M059J (cell line): ENCODE measurements at regions not wholly inside any gene's neighbourhood (a gene's known extent, or its start where the extent isn't known, plus 50 kb on each side); places are given as distances from the start of the nearest gene placed in this dataset.

Experiments used
- DNase-seq: peaks from one replicate; pipeline ENCODE4 v3.0.0-alpha.2; 2012; ENCODE audit warnings: low read depth

DNA sequence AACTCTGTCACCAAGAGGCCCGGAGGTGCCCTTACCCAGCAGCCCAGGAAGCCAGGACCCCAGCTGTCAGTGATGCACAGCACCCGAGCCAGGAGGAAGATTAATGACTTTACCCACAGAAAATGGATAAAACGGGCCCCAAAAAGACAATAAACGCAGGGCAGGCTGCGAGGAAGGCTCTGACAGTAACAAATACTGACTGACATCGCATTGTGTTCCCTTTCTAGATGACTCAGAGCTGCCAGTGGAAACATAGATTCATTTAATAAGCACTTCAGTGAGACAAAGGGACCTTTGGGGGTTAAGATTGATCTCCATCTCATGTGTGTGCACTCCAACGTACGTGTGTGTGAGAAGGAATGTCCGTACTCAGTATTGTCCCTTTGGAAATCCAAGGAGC lies 225.3 kb upstream of the PPP2R3A start:
- DNase-seq = no peak

DNA sequence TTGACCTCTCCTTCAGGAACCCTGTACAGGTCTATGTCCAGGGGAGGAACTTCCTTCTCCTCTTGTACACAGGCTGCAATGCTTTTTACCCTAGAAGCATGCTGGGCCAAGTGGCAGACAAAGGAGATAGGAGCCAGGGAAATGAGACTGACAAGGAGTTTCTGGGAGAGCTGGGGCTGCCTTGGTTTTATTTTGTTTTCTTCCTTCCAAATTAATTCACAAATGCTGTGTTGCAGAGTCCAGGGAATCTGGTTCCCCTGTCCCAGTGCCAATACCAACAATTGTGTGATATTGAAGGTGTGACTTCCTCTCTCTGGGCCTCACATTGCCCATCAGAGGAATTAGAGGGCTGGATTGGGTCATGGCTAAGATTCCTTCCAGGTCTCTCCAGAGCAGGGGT lies 224.8 kb upstream of the PPP2R3A start:
- no peak for DNase-seq

GRCh38 chr3:135751991-135752390 lies 213.5 kb upstream of the PPP2R3A start:
- DNase-seq = no peak

GRCh38 chr3:135752851-135753250 lies 212.7 kb upstream of the PPP2R3A start:
- peak; percentile 15 for DNase-seq

- DNase-seq = no peak
These were observed 212.0 kb upstream of the PPP2R3A start for GRCh38 chr3:135753506-135753905.

- DNase-seq = no peak
These were observed 210.0 kb upstream of the PPP2R3A start for GRCh38 chr3:135755330-135756105.

- no peak for DNase-seq
These were observed 209.3 kb upstream of the PPP2R3A start for GRCh38 chr3:135756106-135756668.

DNA sequence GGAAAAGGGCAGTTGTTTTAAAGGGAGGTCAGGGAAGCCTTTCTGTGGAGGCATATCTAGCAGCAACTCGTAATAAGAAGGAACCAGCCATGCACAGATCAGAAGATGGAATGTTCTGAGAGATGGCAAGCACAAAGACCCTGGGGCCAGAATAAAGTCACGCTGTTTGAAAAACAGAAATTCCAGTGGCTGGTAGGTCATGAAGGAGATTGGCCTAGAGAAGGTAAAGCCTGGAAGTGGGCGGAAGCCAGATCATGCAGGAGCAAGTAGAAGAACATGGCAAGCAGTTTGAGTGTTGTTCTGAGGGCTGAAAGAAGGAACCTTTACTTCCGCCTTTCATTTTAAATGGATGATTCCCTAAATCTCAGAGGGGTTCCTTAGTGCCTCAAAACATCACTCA lies 208.1 kb upstream of the PPP2R3A start:
- DNase-seq = peak; percentile 19

- no peak for DNase-seq
These were observed 206.6 kb upstream of the PPP2R3A start for GRCh38 chr3:135758961-135759360.

GRCh38 chr3:135759651-135760050 lies 205.9 kb upstream of the PPP2R3A start:
- no peak for DNase-seq

GRCh38 chr3:135760581-135760980 lies 204.9 kb upstream of the PPP2R3A start:
- DNase-seq = peak; percentile 15

GRCh38 chr3:135762188-135762856 lies 203.2 kb upstream of the PPP2R3A start:
- DNase-seq = no peak

DNA sequence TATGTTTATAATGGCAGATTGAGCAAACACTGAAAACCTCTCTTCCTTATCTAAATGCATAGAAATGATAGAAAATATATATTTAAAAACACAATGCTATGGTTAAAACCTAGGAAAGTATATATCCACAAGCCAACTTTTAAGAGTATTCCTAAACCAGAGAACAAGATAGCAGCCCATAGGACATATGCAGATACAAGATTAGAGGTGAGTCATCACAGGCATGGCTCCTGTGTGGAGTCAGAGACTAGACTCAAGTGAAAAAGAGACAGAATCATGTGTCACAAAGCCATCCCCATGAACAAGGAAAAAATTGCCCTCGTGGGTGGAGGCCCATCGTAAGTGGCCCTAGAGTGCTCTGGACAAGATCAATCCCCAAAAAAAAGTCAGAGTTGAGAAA lies 199.4 kb upstream of the PPP2R3A start:
- DNase-seq = no peak

- no peak for DNase-seq
These were observed 193.8 kb upstream of the PPP2R3A start for GRCh38 chr3:135771760-135772159.

DNA sequence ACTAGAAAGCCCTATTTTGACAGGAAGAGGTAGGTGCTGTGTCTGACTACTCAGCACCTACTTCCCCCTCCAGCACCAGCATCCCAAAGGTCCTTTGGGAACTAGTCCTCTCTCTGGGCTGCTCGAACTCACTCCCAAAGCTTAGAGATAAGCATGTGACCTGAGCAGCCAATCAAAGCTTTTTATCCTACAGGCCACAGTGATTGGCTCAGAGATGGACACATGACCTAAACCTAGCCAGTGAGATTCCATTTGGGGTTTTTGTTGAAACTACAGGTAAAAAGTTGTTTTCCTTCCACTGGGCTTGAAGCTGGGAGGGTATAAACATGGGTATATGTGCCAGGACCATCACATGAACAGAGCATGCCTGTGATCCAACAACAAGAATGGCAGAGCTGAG lies 186.5 kb upstream of the PPP2R3A start:
- no peak for DNase-seq

DNA sequence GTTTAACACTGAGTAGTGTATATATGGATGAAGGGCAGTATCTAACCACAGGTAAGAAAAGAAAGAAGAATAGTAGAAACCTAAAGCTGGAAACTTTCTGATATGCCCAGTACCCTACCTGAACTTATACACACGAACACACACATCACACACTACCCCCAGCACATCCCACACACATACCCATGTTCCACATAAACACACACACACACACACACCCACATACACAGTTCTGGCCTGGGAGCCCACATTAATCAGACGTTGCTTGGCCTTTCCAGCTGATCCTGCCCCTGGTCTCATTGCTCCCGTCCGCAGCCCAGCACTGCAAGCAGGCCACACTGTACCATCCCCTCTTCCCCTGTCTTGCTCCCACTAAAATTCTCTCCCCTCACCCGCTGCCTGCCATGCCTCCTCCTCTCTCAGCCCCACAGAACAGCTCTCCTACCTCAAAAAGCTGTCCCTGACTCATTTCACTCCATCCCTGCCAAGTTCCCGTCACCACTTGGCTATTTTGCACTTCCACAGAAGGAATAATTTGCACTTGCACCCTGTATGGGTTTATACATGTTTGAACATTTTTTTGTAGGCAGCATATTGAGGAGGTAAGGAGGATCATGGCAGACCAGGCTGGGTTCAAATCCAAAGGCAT lies 185.8 kb upstream of the PPP2R3A start:
- no peak for DNase-seq

- no peak for DNase-seq
These were observed 184.3 kb upstream of the PPP2R3A start for GRCh38 chr3:135781026-135781815.

GRCh38 chr3:135784557-135784956 lies 181.0 kb upstream of the PPP2R3A start:
- no peak for DNase-seq

- DNase-seq = no peak
These were observed 177.4 kb upstream of the PPP2R3A start for GRCh38 chr3:135788146-135788545.

GRCh38 chr3:135788978-135789377 lies 176.6 kb upstream of the PPP2R3A start:
- no peak for DNase-seq

- peak; percentile 5 for DNase-seq
These were observed 173.4 kb upstream of the PPP2R3A start for GRCh38 chr3:135792174-135792573.
